OCI-LY3 (cell line): ENCODE measurements at regions not wholly inside any gene's neighbourhood (a gene's known extent, or its start where the extent isn't known, plus 50 kb on each side); places are given as distances from the start of the nearest gene placed in this dataset.

Source experiments
- EZH2phosphoT487 ChIP-seq: fragments of 200-600 bp; shearing (Covaris generic); IDR thresholded peaks from 2 replicates; pipeline ENCODE4 v1.6.1; 2018; ENCODE audit warnings: antibody characterized with exemption, mixed run types, low read depth
- TF ChIP-seq, protein P1 (sequence below): fragments of 200-600, 300-600 bp; sonication (generic); IDR thresholded peaks from 2 replicates; pipeline ENCODE4 v1.5.1; 2014; ENCODE audit warnings: antibody characterized with exemption, low read length, low read depth

DNA sequence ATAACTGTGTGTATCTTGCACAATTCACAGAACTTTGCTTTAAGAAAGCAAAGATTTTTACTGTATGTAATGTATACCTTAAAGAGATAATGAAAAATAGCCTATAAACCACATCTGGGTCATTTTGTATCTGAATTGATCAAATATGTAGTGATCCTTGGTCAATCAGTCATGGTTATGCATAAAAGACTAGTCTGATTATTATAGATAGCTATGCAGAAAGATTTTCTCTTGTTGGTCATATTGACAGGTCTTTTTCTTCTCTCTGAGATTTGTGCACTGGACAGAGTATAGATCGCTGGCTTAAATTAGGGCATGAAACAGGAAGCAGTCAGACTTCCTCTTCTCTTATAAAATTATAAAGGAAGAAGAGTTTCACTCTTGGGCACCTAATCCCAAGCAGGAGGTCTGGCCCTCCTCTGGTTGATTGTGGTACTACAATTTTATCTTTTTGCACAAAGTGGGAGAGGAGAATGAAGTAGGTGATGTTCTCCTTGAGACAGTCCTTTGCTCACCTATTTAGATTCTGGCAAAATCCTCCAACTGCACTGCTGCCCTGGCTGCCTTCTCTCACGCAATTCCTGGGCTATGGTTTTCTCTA, 380.9 kb upstream of the RGS17 start:
- TF ChIP-seq, protein P1, sequence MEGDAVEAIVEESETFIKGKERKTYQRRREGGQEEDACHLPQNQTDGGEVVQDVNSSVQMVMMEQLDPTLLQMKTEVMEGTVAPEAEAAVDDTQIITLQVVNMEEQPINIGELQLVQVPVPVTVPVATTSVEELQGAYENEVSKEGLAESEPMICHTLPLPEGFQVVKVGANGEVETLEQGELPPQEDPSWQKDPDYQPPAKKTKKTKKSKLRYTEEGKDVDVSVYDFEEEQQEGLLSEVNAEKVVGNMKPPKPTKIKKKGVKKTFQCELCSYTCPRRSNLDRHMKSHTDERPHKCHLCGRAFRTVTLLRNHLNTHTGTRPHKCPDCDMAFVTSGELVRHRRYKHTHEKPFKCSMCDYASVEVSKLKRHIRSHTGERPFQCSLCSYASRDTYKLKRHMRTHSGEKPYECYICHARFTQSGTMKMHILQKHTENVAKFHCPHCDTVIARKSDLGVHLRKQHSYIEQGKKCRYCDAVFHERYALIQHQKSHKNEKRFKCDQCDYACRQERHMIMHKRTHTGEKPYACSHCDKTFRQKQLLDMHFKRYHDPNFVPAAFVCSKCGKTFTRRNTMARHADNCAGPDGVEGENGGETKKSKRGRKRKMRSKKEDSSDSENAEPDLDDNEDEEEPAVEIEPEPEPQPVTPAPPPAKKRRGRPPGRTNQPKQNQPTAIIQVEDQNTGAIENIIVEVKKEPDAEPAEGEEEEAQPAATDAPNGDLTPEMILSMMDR, result peak; percentile 42
- no peak for TF ChIP-seq EZH2phosphoT487
